ENCODE measurements at regions not wholly inside any gene's neighbourhood (a gene's known extent, or its start where the extent isn't known, plus 50 kb on each side); places are given as distances from the start of the nearest gene placed in this dataset.

DNA sequence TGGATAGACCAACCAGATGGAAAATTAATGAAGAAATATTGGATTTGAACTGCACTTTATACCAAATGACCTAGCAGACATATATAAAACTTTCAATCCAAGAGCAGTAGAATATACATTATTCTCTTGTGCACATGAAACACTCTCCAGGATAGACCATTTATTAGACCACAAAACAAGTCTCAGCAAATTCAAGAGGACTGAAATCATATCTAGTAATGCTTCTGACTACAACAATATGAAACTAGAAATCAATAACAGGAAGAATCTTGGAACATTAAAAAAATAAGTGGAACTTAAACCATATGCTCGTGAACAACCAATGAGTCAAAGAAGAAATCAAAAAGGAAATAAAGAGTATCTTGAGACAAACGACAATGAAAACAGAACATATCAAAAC, 150.0 kb upstream of the CD180 start:
- no peaks in the 10 kb centered on the region for H3K36me3 ChIP-seq (ENCODE audit: control insufficient read depth in 2 of 2, insufficient read depth in 2 of 2, low read length in 1 of 2)
- no peak overlapping the region for H3K4me3 ChIP-seq
- no peak for TF ChIP-seq NFYB (IDR thresholded peaks at IDR 0.05; ENCODE audit: insufficient read depth, low read depth, low read length)
- TF ChIP-seq, protein P1, sequence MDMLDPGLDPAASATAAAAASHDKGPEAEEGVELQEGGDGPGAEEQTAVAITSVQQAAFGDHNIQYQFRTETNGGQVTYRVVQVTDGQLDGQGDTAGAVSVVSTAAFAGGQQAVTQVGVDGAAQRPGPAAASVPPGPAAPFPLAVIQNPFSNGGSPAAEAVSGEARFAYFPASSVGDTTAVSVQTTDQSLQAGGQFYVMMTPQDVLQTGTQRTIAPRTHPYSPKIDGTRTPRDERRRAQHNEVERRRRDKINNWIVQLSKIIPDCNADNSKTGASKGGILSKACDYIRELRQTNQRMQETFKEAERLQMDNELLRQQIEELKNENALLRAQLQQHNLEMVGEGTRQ (IDR thresholded peaks at IDR 0.05; ENCODE audit: borderline replicate concordance, low read depth, low read length) = no peak
- TF ChIP-seq TBL1XR1 (IDR thresholded peaks at IDR 0.05; ENCODE audit: low read depth, low read length) = no peak
- no peak for TF ChIP-seq POLR2AphosphoS2 (IDR thresholded peaks at IDR 0.05; ENCODE audit: low read depth, low read length)
- TF ChIP-seq, protein P2, sequence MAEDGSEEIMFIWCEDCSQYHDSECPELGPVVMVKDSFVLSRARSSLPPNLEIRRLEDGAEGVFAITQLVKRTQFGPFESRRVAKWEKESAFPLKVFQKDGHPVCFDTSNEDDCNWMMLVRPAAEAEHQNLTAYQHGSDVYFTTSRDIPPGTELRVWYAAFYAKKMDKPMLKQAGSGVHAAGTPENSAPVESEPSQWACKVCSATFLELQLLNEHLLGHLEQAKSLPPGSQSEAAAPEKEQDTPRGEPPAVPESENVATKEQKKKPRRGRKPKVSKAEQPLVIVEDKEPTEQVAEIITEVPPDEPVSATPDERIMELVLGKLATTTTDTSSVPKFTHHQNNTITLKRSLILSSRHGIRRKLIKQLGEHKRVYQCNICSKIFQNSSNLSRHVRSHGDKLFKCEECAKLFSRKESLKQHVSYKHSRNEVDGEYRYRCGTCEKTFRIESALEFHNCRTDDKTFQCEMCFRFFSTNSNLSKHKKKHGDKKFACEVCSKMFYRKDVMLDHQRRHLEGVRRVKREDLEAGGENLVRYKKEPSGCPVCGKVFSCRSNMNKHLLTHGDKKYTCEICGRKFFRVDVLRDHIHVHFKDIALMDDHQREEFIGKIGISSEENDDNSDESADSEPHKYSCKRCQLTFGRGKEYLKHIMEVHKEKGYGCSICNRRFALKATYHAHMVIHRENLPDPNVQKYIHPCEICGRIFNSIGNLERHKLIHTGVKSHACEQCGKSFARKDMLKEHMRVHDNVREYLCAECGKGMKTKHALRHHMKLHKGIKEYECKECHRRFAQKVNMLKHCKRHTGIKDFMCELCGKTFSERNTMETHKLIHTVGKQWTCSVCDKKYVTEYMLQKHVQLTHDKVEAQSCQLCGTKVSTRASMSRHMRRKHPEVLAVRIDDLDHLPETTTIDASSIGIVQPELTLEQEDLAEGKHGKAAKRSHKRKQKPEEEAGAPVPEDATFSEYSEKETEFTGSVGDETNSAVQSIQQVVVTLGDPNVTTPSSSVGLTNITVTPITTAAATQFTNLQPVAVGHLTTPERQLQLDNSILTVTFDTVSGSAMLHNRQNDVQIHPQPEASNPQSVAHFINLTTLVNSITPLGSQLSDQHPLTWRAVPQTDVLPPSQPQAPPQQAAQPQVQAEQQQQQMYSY (CRISPR knock-in tag; IDR thresholded peaks at IDR 0.05) = no peak
- TF ChIP-seq, protein P3, sequence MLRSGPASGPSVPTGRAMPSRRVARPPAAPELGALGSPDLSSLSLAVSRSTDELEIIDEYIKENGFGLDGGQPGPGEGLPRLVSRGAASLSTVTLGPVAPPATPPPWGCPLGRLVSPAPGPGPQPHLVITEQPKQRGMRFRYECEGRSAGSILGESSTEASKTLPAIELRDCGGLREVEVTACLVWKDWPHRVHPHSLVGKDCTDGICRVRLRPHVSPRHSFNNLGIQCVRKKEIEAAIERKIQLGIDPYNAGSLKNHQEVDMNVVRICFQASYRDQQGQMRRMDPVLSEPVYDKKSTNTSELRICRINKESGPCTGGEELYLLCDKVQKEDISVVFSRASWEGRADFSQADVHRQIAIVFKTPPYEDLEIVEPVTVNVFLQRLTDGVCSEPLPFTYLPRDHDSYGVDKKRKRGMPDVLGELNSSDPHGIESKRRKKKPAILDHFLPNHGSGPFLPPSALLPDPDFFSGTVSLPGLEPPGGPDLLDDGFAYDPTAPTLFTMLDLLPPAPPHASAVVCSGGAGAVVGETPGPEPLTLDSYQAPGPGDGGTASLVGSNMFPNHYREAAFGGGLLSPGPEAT (IDR thresholded peaks at IDR 0.05; ENCODE audit: low read depth) = no peak
- TF ChIP-seq RB1 (IDR thresholded peaks at IDR 0.05; ENCODE audit: borderline replicate concordance) = no peak
- TF ChIP-seq, protein P4, sequence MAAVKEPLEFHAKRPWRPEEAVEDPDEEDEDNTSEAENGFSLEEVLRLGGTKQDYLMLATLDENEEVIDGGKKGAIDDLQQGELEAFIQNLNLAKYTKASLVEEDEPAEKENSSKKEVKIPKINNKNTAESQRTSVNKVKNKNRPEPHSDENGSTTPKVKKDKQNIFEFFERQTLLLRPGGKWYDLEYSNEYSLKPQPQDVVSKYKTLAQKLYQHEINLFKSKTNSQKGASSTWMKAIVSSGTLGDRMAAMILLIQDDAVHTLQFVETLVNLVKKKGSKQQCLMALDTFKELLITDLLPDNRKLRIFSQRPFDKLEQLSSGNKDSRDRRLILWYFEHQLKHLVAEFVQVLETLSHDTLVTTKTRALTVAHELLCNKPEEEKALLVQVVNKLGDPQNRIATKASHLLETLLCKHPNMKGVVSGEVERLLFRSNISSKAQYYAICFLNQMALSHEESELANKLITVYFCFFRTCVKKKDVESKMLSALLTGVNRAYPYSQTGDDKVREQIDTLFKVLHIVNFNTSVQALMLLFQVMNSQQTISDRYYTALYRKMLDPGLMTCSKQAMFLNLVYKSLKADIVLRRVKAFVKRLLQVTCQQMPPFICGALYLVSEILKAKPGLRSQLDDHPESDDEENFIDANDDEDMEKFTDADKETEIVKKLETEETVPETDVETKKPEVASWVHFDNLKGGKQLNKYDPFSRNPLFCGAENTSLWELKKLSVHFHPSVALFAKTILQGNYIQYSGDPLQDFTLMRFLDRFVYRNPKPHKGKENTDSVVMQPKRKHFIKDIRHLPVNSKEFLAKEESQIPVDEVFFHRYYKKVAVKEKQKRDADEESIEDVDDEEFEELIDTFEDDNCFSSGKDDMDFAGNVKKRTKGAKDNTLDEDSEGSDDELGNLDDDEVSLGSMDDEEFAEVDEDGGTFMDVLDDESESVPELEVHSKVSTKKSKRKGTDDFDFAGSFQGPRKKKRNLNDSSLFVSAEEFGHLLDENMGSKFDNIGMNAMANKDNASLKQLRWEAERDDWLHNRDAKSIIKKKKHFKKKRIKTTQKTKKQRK (IDR thresholded peaks at IDR 0.05; ENCODE audit: low read depth, low read length) = no peak
- TF ChIP-seq, protein P5, sequence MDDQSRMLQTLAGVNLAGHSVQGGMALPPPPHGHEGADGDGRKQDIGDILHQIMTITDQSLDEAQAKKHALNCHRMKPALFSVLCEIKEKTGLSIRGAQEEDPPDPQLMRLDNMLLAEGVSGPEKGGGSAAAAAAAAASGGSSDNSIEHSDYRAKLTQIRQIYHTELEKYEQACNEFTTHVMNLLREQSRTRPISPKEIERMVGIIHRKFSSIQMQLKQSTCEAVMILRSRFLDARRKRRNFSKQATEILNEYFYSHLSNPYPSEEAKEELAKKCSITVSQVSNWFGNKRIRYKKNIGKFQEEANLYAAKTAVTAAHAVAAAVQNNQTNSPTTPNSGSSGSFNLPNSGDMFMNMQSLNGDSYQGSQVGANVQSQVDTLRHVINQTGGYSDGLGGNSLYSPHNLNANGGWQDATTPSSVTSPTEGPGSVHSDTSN (IDR thresholded peaks at IDR 0.05; ENCODE audit: insufficient replicate concordance, low read depth, low read length) = no peak
- no peak for FAIRE-seq
- H3K27me3 ChIP-seq (replicated peaks in 1 of 2; ENCODE audit: control insufficient read depth in 2 of 2, insufficient read depth in 2 of 2, low read length in 1 of 2) = no peaks in the 10 kb centered on the region
- H3K79me2 ChIP-seq (ENCODE audit: control insufficient read depth, insufficient read depth, low read length) = no peaks in the 10 kb centered on the region
- no peaks in the 10 kb centered on the region; the same call in 2 of the 3 replicates for H3K9me3 ChIP-seq (replicated peaks; ENCODE audit: control insufficient read depth, insufficient read depth, low read length)
- no peaks in the 10 kb centered on the region for H3K4me1 ChIP-seq (ENCODE audit: control insufficient read depth, insufficient read depth, low read length)
- no peak overlapping the region for H3K9ac ChIP-seq (ENCODE audit: control insufficient read depth, insufficient read depth, low read length)
- ChIA-PET RAD21 (ENCODE audit: unreplicated experiment) (no interaction called here), POLR2A (no interaction called here), SMC1A (ENCODE audit: uncharacterized antibody, unreplicated experiment) (interaction anchor here (1.0 kb wide), 1 partner anchor 13 kb away, joined by 3 read pairs; no protein-coding TSS in a partner anchor), CTCF (no interaction called here)
- no peaks in the 10 kb centered on the region for H4K20me1 ChIP-seq (ENCODE audit: control insufficient read depth, insufficient read depth)
- H2AFZ ChIP-seq (ENCODE audit: control insufficient read depth, low read depth, low read length) = no peak overlapping the region
- in situ Hi-C loops (cut with MboI) (no loop called here), intact Hi-C loops (cut with micrococcal nuclease; ENCODE audit: unreplicated experiment) (no loop called here)
- no peak overlapping the region for H3K4me2 ChIP-seq (ENCODE audit: control insufficient read depth, insufficient read depth)
- ATAC-seq = no peak
- H3K27ac ChIP-seq (ENCODE audit: control insufficient read depth, insufficient read depth) = no peak overlapping the region
- no TSS peak for BruUV-seq (replicated peaks)
- 3% methylated on average over 2 of the region's 2 CpGs for WGBS (ENCODE audit: insufficient coverage, insufficient replicate concordance, low lambda C conversion rate, missing lambda C conversion rate)
- DNase-seq (ENCODE audit: low read depth, low spot score) = no peak
